Parathyroid adenoma (tissue), 2 donors: ENCODE measurements at regions not wholly inside any gene's neighbourhood (a gene's known extent, or its start where the extent isn't known, plus 50 kb on each side); places are given as distances from the start of the nearest gene placed in this dataset.

ENCODE experiments used
- H2AFZ ChIP-seq: fragments of 300-600 bp; sonication (generic); one replicate; pipeline ENCODE4 v1.7.0; 2017; ENCODE audit warnings: antibody characterized with exemption, mild to moderate bottlenecking
- H3K27ac ChIP-seq: fragments of 300-600 bp; sonication (generic); one replicate; pipeline ENCODE4 v1.7.0; 2017
- H3K27me3 ChIP-seq: fragments of 300-600 bp; sonication (generic); one replicate; pipeline ENCODE4 v1.7.0; 2017; ENCODE audit warnings: low read length; ENCODE audit not compliant: control insufficient read depth, insufficient read depth
- H3K36me3 ChIP-seq: fragments of 300-600 bp; sonication (generic); one replicate; pipeline ENCODE4 v1.7.0; 2017; ENCODE audit warnings: low read length; ENCODE audit not compliant: control insufficient read depth, insufficient read depth
- H3K4me1 ChIP-seq: fragments of 300-600 bp; sonication (generic); one replicate; pipeline ENCODE4 v1.7.0; 2017; ENCODE audit warnings: control low read depth
- H3K4me2 ChIP-seq: fragments of 300-600 bp; sonication (generic); one replicate; pipeline ENCODE4 v1.7.0; 2017; ENCODE audit warnings: low read length
- H3K4me3 ChIP-seq: fragments of 300-600 bp; sonication (generic); one replicate; pipeline ENCODE4 v1.7.0; 2017; ENCODE audit warnings: low read depth, low read length
- H3K79me2 ChIP-seq: fragments of 300-600 bp; sonication (generic); one replicate; pipeline ENCODE4 v1.7.0; 2017; ENCODE audit warnings: control low read depth
- H3K9ac ChIP-seq: fragments of 300-600 bp; sonication (generic); one replicate; pipeline ENCODE4 v1.7.0; 2017; ENCODE audit warnings: mild to moderate bottlenecking
- H3K9me3 ChIP-seq: fragments of 300-600 bp; sonication (generic); one replicate; pipeline ENCODE4 v1.7.0; 2017; ENCODE audit warnings: low read length; ENCODE audit not compliant: control insufficient read depth
- TF ChIP-seq, protein P1 (sequence below): fragments of 300-600 bp; sonication (generic); IDR thresholded peaks from one replicate; pipeline ENCODE4 v1.7.0; 2017; ENCODE audit warnings: antibody characterized with exemption, mild to moderate bottlenecking
- donor health status: primary hyperparathyroidism.

DNA sequence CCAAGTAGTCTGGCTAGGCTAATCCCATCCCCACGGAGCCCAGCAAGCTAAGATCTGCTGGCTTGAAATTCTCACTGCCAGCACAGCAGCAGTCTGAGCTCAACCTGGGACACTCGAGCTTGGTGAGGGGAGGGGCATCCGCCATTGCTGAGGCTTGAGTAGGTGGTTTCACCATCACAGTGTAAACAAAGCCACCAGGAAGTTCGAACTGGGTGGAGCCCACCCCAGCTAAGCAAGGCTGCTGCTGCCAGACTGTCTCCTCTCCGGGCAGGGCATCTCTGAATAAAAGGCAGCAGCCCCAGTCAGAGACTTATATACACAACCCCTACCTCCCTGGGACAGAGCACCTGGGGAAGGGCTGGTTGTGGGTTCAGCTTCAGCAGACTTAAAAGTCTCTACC is 639.6 kb downstream of the IQCM start:
- Histone ChIP-seq H3K27ac (no peak overlapping the region), H3K4me3 (no peak overlapping the region), H3K4me2 (no peak overlapping the region), H3K27me3 (no peaks in the 10 kb centered on the region), H2AFZ (no peak overlapping the region), H3K79me2 (no peaks in the 10 kb centered on the region), H3K4me1 (no peaks in the 10 kb centered on the region), H3K36me3 (no peaks in the 10 kb centered on the region), H3K9me3 (no peaks in the 10 kb centered on the region), H3K9ac (no peak overlapping the region)
- TF ChIP-seq, protein P1, sequence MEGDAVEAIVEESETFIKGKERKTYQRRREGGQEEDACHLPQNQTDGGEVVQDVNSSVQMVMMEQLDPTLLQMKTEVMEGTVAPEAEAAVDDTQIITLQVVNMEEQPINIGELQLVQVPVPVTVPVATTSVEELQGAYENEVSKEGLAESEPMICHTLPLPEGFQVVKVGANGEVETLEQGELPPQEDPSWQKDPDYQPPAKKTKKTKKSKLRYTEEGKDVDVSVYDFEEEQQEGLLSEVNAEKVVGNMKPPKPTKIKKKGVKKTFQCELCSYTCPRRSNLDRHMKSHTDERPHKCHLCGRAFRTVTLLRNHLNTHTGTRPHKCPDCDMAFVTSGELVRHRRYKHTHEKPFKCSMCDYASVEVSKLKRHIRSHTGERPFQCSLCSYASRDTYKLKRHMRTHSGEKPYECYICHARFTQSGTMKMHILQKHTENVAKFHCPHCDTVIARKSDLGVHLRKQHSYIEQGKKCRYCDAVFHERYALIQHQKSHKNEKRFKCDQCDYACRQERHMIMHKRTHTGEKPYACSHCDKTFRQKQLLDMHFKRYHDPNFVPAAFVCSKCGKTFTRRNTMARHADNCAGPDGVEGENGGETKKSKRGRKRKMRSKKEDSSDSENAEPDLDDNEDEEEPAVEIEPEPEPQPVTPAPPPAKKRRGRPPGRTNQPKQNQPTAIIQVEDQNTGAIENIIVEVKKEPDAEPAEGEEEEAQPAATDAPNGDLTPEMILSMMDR = no peak

DNA sequence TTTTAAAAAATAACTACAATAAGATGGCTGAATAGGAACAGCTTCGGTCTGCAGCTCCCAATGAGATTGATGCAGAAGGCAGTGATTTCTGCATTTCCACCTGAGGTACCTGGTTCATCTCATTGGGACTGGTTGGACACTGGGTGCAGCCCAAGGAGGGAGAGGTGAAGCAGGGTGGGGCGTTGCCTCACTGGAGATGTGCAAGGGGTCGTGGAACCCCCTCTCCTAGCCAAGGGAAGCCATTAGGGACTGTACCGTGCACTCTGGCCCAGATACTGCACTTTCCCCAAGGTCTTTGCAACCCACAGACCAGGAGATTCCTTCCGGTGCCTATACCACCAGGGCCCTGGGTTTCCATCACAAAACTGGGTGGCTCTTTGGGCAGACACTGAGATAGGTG is 640.1 kb downstream of the IQCM start:
- no peak overlapping the region for H3K4me2 ChIP-seq
- H3K9ac ChIP-seq = no peak overlapping the region
- no peaks in the 10 kb centered on the region for H3K79me2 ChIP-seq
- H3K9me3 ChIP-seq = no peaks in the 10 kb centered on the region
- H3K27me3 ChIP-seq = no peaks in the 10 kb centered on the region
- H2AFZ ChIP-seq = no peak overlapping the region
- TF ChIP-seq, protein P1 = no peak
- no peaks in the 10 kb centered on the region for H3K36me3 ChIP-seq
- no peak overlapping the region for H3K27ac ChIP-seq
- H3K4me3 ChIP-seq = no peak overlapping the region
- H3K4me1 ChIP-seq = no peaks in the 10 kb centered on the region

DNA sequence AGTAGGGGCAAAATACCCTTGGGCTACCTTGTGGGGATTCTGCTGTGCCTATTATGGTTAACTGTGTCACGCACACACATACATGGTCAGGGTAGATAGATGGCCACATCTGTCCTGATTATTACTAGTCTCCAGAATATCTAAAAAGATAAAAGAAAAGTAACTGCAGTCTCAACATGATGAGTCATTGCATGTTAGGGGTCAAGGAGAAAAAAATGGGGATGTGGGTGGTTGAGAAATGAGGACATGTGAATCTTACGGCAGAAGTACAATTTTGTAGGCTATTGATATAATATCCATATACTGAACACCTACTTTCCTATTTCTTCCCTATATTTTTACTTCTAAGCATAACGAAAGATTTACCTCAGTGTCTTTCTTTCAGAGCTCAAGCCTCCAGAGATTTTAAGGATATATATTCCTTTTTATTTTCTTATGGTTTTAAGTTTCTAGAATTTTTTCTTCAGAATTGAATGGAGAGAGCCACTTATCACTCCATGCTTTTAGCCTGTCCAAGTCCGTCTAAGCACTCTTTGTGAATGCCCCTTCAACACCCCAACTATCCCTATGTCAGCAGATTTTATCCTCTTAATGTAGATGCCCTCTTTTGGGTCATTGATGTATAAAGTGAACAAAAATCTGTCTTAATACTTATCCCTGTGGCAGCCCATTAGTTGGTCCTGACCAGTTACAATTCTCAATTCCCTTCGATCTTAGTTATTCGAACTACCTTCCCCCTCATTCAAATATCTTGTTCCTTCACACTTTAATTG is 642.2 kb downstream of the IQCM start:
- no peak overlapping the region for H3K27ac ChIP-seq

DNA sequence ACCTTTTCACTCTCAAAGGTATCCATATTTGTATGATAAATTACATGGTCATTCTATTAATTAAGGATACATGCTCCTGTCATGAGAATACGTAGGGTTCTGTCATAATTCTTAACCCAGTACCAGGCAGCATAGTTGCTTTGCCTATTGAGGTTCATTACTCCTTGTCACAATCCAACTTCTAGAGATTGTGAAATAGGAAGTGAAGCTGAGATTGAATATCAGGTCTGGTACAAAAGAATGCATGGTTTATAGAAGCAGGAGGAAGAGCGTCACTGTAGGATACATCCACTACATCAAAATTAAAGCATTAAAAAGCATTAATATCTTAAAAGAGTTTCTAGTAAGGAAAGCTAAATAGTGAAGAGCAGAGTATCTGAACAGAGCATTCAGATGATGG is 647.0 kb downstream of the IQCM start:
- Histone ChIP-seq H3K27me3 (no peaks in the 10 kb centered on the region), H3K4me1 (no peaks in the 10 kb centered on the region), H3K9ac (no peak overlapping the region), H3K27ac (no peak overlapping the region), H3K36me3 (no peaks in the 10 kb centered on the region), H2AFZ (no peak overlapping the region), H3K9me3 (no peaks in the 10 kb centered on the region), H3K79me2 (no peaks in the 10 kb centered on the region), H3K4me3 (no peak overlapping the region), H3K4me2 (no peak overlapping the region)
- TF ChIP-seq, protein P1 = no peak

More for the DNA sequence above, 642.2 kb downstream of the IQCM start:
- no peak overlapping the region for H2AFZ ChIP-seq
- TF ChIP-seq, protein P1 = no peak
- no peaks in the 10 kb centered on the region for H3K36me3 ChIP-seq
- H3K9ac ChIP-seq = no peak overlapping the region
- H3K4me3 ChIP-seq = no peak overlapping the region
- no peak overlapping the region for H3K4me2 ChIP-seq
- no peaks in the 10 kb centered on the region for H3K27me3 ChIP-seq
- H3K4me1 ChIP-seq = no peaks in the 10 kb centered on the region
- H3K9me3 ChIP-seq = no peaks in the 10 kb centered on the region
- H3K79me2 ChIP-seq = no peaks in the 10 kb centered on the region

DNA sequence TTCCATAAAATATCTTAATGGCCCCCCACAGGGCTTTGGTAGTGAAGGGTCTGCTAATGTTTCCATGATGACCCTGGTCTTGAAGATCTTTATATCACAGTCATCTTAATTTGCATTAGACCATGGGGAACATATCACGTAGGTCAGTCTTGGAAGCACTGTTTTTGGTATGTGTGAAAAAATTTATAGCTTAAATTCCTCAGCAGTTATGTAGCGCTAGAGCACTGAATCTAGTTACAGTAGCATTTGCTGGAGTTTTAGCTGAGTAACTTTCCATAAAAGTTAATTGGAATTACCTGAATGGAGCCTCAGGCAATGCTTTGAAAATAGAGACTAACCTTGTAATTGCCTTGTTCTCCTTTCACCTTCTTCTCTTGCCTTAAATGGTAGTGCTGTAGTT is 648.8 kb downstream of the IQCM start:
- no peaks in the 10 kb centered on the region for H3K36me3 ChIP-seq

More for the DNA sequence above, 648.8 kb downstream of the IQCM start:
- Histone ChIP-seq H3K27ac (no peak overlapping the region), H3K9ac (no peak overlapping the region), H3K4me2 (no peak overlapping the region), H3K79me2 (no peaks in the 10 kb centered on the region), H3K27me3 (no peaks in the 10 kb centered on the region), H2AFZ (no peak overlapping the region), H3K4me3 (no peak overlapping the region), H3K4me1 (no peaks in the 10 kb centered on the region), H3K9me3 (no peaks in the 10 kb centered on the region)
- TF ChIP-seq, protein P1 = no peak
